ENCODE measurements at regions not wholly inside any gene's neighbourhood (a gene's known extent, or its start where the extent isn't known, plus 50 kb on each side); places are given as distances from the start of the nearest gene placed in this dataset.

DNA sequence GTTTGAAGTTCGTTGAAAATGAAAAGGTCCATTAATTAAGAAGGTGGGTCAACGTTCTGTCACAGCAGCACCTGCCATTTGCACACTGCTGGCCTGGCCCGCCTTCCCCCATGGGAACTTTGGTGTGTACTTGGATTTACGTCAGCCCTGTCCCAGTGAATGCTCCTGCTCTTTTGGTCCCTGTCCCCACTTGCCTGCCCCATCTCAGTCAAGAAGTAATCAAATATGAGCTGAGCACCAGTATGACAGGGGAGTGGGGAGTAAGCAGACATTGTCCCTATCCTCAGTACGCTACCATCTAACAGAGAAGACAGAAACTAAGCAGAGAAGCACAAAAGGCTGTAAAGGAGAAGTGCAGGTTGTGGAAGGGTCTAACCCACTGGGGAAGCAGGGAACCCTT is 65.1 kb downstream of the SLC4A3 start:
- no peak for DNase-seq (ENCODE audit: low read depth)

DNA sequence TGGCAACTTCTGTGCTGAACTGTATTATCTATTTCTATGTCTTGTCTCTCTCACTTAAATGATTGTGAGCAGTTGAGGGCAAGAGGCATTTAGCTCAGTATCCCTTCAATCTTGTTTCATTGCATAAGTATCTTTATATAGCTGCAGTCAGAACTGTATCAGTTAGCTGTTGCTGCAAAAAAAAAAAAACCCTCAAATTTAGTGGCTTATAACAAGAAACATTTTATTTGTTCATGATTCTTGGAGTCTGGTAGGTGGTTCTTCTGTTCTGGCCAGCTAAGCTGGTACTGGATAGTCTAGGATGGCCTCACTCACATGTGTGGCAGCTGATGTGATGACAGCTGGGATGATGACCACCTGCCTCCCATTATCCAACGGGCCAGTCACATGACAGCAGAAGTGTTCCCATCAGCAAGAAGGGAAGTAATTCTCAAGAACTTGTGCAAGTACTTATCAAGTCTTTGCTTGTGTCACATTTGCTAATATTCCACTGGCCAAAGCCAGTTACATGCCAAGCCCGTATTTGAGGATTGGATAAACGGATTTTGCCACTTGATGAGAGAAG is 67.8 kb downstream of the SLC4A3 start:
- DNase-seq (ENCODE audit: low read depth): no peak

DNA sequence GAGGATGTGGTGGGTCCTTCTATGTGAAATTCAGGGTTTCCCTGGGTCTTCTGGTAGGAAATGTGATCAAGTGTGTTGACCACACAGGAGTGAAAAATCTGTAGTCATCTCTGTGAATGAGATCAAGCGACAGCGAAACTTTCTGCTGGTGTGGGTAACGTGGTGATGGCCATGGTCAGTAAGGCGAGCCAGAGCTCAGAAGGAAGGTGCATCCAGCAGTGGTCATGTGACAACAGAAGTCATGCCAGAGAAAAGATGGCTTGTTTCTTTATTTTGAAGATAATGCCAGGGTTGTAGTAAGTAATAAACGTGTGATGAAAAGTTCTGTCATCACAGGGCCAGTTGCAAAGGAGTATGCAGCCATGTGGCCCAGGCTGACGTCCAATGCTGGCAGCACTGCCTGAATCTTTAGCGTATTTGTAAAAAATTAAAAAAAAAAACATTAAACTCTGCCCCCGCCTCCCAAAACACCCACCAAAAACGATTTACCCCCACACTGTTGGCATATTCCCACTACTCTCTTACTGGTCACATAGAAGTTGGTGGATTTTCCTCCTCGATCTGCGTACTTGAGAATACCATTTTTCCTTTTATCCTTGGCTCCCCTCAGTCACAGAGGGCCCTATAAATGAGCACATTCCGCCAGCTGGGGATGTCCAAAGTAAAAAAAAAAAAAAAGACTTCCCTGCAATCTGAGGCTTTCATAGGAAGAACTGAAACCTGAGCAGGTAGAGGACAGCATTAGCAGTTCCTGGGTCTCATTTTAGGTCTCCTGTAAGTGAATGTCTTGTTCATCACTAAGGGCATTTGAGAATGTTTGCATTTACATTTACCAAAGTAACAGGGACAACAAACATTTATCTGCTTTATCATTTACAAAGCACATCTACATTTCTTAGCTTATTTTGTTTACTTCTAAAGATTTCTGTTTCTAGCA is 70.6 kb downstream of the SLC4A3 start:
- no peak for DNase-seq (ENCODE audit: low read depth)

DNA sequence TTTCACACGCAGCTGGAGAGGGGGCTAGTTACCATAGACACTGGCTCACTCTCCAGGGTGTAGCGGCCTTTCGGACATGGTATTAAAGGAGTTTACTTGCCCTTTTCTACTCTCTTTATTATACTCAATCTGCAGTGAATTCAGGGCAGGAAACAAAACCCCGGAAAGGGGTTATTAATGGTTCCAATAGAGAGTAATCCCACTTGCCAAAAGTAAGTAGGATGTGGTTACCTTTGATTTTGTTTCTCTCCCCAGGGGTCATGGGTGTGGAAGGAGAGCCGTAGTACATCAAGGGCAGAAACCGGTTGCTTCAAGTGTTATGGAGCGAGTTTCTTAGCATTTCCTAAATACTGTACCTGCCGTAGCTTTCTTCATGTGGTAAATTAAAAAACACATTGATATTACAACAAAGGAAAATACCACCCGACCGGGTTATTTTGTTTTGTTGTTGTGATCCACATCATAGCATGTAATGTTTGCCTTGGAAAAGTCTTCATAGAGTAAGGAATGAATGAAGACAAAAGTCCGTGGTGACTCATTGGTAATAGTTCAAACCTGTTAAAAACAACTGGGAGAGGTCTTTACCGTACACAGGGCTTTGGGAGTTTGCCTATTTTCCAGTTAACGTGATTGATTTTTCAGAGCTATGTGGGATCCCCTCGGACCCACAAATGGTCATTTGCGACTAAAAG is 71.5 kb downstream of the SLC4A3 start:
- DNase-seq (ENCODE audit: low read depth): no peak

GRCh38 chr2:219699440-219699821 is 72.0 kb downstream of the SLC4A3 start:
- DNase-seq (ENCODE audit: low read depth): no peak

- no peak for DNase-seq (ENCODE audit: low read depth)
Observed at GRCh38 chr2:219701847-219702634, 74.6 kb downstream of the SLC4A3 start.

GRCh38 chr2:219702796-219703545 is 75.5 kb downstream of the SLC4A3 start:
- DNase-seq (ENCODE audit: low read depth): no peak

DNA sequence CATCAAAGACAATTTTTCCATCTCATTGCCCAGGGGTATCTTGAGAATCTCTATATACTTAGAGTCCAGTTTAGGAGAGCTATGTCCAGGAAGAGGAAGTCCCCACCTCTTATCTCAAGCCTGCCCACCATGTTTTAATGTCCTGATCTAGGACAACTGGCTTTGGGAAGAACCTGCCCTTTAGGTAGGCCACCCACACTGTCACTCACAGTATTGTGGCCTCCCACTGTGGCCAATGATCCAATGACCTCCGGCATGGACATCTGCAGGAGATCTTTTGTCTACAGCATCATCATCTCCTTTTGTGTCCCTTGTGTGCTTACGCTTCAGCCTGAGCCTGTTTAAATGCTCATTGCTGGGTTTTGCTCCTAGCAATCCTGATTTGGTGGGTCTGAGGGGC is 77.4 kb downstream of the SLC4A3 start:
- DNase-seq (ENCODE audit: low read depth): no peak

DNA sequence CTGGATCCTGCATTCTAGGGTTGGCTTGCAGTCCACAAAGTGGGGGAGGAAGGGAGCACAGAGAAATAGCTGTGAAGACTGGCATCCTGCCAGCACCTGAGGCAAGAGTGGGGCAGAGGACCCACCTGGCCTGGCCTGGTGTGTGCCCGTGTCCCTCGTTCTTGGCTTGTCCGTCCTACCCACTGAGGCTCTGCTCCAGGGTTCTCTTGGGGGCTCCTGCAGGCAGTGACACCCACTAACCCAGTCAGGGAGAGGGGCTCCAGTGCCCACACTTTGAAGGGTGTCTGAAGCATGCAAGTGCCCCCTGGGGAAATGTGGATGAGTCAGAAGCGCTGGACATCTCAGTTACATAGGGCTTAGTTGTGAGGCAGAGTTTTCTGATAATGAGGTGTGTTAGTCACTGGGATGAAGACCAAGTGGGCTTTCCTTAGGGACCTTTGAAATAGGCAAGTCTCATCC is 79.4 kb downstream of the SLC4A3 start:
- DNase-seq (ENCODE audit: low read depth): no peak

DNA sequence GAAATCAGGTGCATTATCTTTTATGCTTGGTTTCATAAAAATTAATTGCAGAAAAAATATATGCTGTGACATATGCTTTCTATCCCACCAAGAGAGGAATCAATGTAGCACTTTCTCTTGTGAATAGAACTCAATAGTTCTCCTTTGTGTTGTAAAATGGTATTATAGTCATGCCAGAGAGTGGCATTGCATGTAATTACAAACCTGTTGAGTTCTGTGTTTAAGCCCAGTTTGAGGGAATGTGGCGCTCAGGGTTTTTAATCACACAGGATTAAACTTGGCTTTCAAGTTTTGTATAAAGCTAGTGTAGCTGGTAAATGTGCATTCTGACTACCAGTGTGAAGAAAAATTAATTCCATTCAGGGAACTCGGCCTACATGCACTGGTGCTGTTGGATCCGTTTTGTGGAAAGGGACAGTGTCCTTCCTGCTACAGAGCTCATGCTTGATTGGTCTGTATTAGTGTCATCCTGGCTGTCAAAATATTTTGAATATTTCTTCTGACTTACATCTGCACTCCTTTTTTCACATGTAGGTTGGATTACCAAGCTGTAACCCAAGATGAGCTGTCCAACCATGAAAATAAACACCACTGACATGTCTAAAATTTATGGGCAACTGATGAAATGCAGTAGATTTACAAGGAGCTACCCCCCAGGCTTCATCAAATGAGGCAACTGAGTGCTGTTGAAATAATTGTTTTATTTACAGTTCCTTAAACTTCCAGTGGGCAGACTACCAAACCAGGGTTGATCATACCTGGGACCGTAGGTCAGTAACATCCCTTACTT is 80.3 kb downstream of the SLC4A3 start:
- DNase-seq (ENCODE audit: low read depth): no peak

DNA sequence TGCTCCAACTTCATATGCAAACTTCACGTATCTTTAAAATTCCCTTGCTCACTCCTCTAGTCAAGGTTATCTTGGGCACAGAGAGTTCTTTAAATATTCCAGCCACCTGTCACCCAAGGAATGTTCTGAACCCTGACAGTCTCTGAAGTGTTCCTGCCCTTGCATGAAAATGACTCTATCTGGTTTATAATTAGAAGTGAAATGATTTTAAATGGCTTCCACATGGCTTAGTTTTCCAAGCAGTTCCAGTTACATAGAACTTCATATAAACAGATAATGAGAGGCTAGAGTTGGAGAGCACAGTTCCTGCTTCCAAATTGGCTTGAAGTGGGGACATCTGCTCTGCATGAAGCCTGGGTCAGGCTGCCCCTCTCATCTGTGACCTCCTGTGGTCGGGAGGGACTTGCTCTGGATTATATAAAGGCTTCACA is 81.9 kb downstream of the SLC4A3 start:
- DNase-seq (ENCODE audit: low read depth): no peak

- no peak for DNase-seq (ENCODE audit: low read depth)
Observed at GRCh38 chr2:219713110-219713509, 85.7 kb downstream of the SLC4A3 start.

GRCh38 chr2:219714681-219715400 is 87.4 kb downstream of the SLC4A3 start:
- DNase-seq (ENCODE audit: low read depth): no peak

DNA sequence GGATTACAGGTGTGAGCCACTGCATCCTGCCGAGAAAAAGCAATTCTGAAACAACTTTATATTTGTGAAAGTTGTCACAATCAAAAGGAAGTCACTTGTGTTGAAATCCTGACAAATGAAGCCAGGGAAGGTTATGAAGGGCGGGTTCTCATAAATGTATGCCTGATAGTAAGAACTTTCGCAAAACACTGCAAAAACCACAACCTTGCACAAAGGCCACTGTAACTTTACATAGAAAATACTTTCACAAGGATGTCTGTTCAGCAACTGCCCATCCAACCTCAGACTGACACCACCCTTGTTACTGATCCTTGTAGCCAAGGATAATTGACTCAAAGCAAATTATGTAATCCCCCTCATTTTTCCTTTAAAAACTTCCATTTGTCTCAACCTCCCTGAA is 90.6 kb downstream of the SLC4A3 start:
- DNase-seq (ENCODE audit: low read depth): no peak

DNA sequence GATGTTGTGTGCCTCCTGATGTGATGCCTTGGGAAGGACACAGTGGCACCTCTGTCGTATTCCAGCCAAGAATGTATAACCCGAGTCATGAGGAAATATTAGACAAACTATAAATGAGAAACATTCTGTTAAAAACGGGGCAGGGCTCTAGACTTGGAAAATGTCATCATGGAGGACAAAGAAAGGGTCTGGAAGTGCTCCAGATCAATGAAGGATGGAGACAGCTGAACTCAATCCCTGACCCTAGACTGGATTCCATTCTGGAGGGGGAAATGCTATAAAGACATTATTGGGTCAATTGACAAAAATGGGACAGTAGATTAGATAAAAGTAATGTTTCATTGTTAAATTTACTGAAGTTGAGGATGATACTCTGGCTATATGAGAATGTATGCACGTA is 92.1 kb downstream of the SLC4A3 start:
- DNase-seq (ENCODE audit: low read depth): no peak

- no peak for DNase-seq (ENCODE audit: low read depth)
Observed at GRCh38 chr2:219720956-219721355, 93.5 kb downstream of the SLC4A3 start.

DNA sequence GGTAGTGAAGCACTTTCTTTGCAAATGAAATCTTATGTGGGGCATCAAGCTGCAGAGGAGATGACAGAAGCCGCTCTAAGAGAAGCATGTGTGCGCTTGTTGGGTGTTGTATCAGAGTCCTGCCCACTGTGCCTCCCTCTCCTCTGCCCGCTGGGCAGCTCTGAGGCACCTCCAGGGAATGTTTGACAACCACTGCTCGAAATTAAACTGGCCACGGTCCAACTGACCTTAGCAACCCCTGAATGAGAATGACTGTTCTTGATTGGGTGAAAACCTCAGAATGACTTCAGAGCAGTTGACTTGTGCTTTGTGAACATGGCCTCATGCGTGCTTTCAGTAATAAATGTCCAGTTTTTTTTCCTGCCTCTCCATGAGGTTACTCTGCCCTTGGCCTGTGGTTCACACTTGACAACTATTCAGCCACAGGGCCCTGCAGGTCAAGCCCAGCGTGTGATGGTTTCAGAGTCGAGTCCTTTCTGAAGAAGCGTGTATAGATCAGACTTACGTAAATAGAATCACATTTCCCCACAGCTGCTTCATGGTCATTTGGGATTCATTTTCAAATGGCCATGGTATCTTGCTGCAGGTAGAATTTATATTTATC is 94.9 kb downstream of the SLC4A3 start:
- DNase-seq (ENCODE audit: low read depth): no peak

DNA sequence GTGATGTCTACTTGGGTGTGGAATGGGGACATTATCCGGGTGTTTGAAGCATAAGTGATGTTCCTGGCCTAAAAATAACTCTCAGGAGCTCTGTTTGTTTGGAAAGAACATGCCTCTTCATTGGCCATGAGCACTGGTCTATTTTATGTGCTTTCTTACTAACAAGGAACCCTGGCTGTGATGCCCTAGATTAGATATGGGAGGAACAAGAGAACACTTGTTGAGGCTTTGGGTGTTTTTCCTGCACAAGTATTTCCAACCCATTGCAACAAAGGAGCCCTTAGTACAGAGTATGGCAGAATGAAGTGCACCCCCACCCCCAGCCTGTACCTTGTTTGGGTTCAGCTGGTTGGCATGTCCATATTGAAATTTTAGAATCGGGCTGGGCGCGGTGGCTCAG is 95.9 kb downstream of the SLC4A3 start:
- DNase-seq (ENCODE audit: low read depth): no peak

DNA sequence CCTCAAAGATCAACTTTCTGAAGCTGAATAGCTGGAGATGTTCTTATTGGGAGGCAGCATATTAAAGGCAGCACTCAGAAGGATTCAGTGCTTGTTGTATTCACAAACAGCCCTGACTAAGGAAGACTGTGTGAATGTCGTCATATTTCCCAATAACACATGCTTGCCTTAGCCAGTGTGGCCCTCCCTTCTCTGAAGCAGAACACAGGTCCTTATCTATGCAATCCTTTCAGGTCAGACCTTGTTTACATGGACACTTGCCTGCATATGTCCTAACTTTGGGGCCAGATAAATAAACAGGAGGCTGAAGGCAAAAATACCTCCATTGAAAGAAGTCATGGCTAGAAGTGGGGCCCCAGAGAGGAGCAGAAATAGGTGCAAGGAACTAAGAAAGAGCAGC is 97.2 kb downstream of the SLC4A3 start:
- no peak for DNase-seq (ENCODE audit: low read depth)

DNA sequence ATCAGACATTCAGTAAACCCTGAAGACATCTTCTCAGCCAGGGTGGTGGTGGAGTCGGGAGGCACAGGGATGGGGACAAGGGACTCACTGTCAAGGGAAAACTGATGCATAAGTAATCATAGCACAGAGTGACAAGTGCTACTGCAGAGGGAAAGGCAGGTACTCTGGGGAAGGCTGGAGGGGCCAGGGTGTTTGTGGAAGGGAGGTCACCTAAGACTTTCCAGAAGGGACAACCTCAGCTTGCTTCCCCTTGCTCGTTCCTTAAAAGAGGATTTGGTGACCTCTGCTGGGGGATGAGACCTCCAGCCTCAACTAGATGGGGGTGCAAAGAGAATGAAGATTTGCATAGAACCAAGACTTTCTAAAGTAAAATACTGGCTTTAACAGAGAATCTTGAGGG is 99.5 kb downstream of the SLC4A3 start:
- DNase-seq (ENCODE audit: low read depth): no peak

Data from stimulated activated CD8-positive, alpha-beta memory T cell treated with anti-CD3 and anti-CD28 coated beads, Interleukin-12 subunit alpha, Interleukin-12 subunit beta, amount 100 ng/mL, for 1 hour (primary cell).